ENCODE measurements at regions not wholly inside any gene's neighbourhood (a gene's known extent, or its start where the extent isn't known, plus 50 kb on each side); places are given as distances from the start of the nearest gene placed in this dataset.

DNA sequence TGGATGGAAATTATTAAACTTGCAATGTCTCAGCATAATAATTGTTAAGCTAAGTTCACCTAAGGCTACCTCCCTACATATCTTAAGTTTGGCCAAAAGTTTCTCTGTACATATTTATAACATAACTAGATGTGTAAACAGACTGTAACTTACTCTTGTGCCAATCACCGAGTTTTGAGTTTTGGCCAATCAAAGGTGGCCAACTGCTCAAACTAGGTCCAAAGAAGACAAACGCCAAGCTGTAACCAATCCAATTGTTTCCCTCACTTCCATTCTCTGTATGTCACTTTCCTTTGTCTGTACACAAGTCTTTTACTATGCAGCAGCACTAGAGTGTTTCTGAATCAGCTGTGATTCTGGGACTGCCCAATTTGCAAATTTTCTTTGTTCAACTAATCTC lies 197.8 kb downstream of the LYPLAL1 start:
- TF ChIP-seq, protein P1, sequence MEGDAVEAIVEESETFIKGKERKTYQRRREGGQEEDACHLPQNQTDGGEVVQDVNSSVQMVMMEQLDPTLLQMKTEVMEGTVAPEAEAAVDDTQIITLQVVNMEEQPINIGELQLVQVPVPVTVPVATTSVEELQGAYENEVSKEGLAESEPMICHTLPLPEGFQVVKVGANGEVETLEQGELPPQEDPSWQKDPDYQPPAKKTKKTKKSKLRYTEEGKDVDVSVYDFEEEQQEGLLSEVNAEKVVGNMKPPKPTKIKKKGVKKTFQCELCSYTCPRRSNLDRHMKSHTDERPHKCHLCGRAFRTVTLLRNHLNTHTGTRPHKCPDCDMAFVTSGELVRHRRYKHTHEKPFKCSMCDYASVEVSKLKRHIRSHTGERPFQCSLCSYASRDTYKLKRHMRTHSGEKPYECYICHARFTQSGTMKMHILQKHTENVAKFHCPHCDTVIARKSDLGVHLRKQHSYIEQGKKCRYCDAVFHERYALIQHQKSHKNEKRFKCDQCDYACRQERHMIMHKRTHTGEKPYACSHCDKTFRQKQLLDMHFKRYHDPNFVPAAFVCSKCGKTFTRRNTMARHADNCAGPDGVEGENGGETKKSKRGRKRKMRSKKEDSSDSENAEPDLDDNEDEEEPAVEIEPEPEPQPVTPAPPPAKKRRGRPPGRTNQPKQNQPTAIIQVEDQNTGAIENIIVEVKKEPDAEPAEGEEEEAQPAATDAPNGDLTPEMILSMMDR (conservative IDR thresholded peaks at IDR 0.05 in 1 of 2, IDR thresholded peaks at IDR 0.05 in 1 of 2; ENCODE audit: low read depth in 1 of 2, low read length in 2 of 2): no peak
- Histone ChIP-seq H3K27ac (ENCODE audit: insufficient read depth, low read length) (no peak overlapping the region), H3K9me3 (ENCODE audit: control insufficient read depth, insufficient read depth, low read depth, low read length) (no peaks in the 10 kb centered on the region), H3K27me3 (ENCODE audit: control insufficient read depth, insufficient read depth, low read length) (no peaks in the 10 kb centered on the region), H2AFZ (ENCODE audit: low read length) (no peak overlapping the region), H3K36me3 (ENCODE audit: control insufficient read depth, insufficient read depth, low read length) (no peaks in the 10 kb centered on the region), H3K4me1 (ENCODE audit: control insufficient read depth, extremely low read depth, insufficient read depth, low read length) (no peaks in the 10 kb centered on the region), H3K4me2 (ENCODE audit: extremely low read depth, insufficient read depth, low read length) (no peak overlapping the region), H3K79me2 (ENCODE audit: control insufficient read depth, insufficient read depth, low read length) (no peaks in the 10 kb centered on the region), H3K9ac (ENCODE audit: insufficient read depth, low read length) (no peak overlapping the region), H4K20me1 (ENCODE audit: control insufficient read depth, extremely low read depth, insufficient read depth, low read length) (no peaks in the 10 kb centered on the region), H3K4me3 (replicated peaks in 1 of 4; ENCODE audit: control extremely low read depth in 1 of 4, insufficient read depth in 1 of 4, low read depth in 3 of 4, low read length in 4 of 4) (no peak overlapping the region)
- no peak for DNase-seq (ENCODE audit: low read depth in 2 of 2)

- TF ChIP-seq EZH2 (IDR thresholded peaks at IDR 0.05; ENCODE audit: low read length, missing control alignments): no peak
- TF ChIP-seq, protein P1 (conservative IDR thresholded peaks at IDR 0.05 in 1 of 2, IDR thresholded peaks at IDR 0.05 in 1 of 2; ENCODE audit: low read depth in 1 of 2, low read length in 2 of 2): no peak
Measured at GRCh38 chr1:219367496-219367895, 193.8 kb downstream of the LYPLAL1 start.

GRCh38 chr1:219365451-219365850 lies 191.8 kb downstream of the LYPLAL1 start:
- Histone ChIP-seq H3K27me3 (ENCODE audit: control insufficient read depth, insufficient read depth, low read length) (no peaks in the 10 kb centered on the region), H3K9ac (ENCODE audit: insufficient read depth, low read length) (no peak overlapping the region), H3K9me3 (ENCODE audit: control insufficient read depth, insufficient read depth, low read depth, low read length) (no peaks in the 10 kb centered on the region), H2AFZ (ENCODE audit: low read length) (no peak overlapping the region), H3K4me3 (replicated peaks in 1 of 4; ENCODE audit: control extremely low read depth in 1 of 4, insufficient read depth in 1 of 4, low read depth in 3 of 4, low read length in 4 of 4) (no peak overlapping the region), H3K79me2 (ENCODE audit: control insufficient read depth, insufficient read depth, low read length) (no peaks in the 10 kb centered on the region), H3K4me2 (ENCODE audit: extremely low read depth, insufficient read depth, low read length) (no peak overlapping the region), H3K27ac (ENCODE audit: insufficient read depth, low read length) (no peak overlapping the region), H4K20me1 (ENCODE audit: control insufficient read depth, extremely low read depth, insufficient read depth, low read length) (no peaks in the 10 kb centered on the region), H3K4me1 (ENCODE audit: control insufficient read depth, extremely low read depth, insufficient read depth, low read length) (no peaks in the 10 kb centered on the region), H3K36me3 (ENCODE audit: control insufficient read depth, insufficient read depth, low read length) (no peaks in the 10 kb centered on the region)
- peak in 1 of 2 donors; percentile 62 for DNase-seq (ENCODE audit: low read depth in 2 of 2)
- TF ChIP-seq, protein P1 (conservative IDR thresholded peaks at IDR 0.05 in 1 of 2, IDR thresholded peaks at IDR 0.05 in 1 of 2; ENCODE audit: low read depth in 1 of 2, low read length in 2 of 2): no peak
- TF ChIP-seq EZH2 (IDR thresholded peaks at IDR 0.05; ENCODE audit: low read length, missing control alignments): no peak

More at GRCh38 chr1:219367496-219367895, 193.8 kb downstream of the LYPLAL1 start:
- Histone ChIP-seq H3K4me2 (ENCODE audit: extremely low read depth, insufficient read depth, low read length) (no peak overlapping the region), H4K20me1 (ENCODE audit: control insufficient read depth, extremely low read depth, insufficient read depth, low read length) (no peaks in the 10 kb centered on the region), H3K9me3 (ENCODE audit: control insufficient read depth, insufficient read depth, low read depth, low read length) (no peaks in the 10 kb centered on the region), H3K36me3 (ENCODE audit: control insufficient read depth, insufficient read depth, low read length) (no peaks in the 10 kb centered on the region), H3K27ac (ENCODE audit: insufficient read depth, low read length) (no peak overlapping the region), H3K4me1 (ENCODE audit: control insufficient read depth, extremely low read depth, insufficient read depth, low read length) (no peaks in the 10 kb centered on the region), H3K4me3 (replicated peaks in 1 of 4; ENCODE audit: control extremely low read depth in 1 of 4, insufficient read depth in 1 of 4, low read depth in 3 of 4, low read length in 4 of 4) (no peak overlapping the region), H3K27me3 (ENCODE audit: control insufficient read depth, insufficient read depth, low read length) (no peaks in the 10 kb centered on the region), H2AFZ (ENCODE audit: low read length) (no peak overlapping the region), H3K79me2 (ENCODE audit: control insufficient read depth, insufficient read depth, low read length) (no peaks in the 10 kb centered on the region), H3K9ac (ENCODE audit: insufficient read depth, low read length) (no peak overlapping the region)
- DNase-seq (ENCODE audit: low read depth in 2 of 2): no peak
